H9 (cell line): ENCODE measurements at regions not wholly inside any gene's neighbourhood (a gene's known extent, or its start where the extent isn't known, plus 50 kb on each side); places are given as distances from the start of the nearest gene placed in this dataset.

ENCODE experiments used
- DNase-seq: peaks from one replicate; pipeline ENCODE4 v3.0.0-alpha.2; 2017
- H2AFZ ChIP-seq: one replicate; pipeline ENCODE4 v1.6.1; 2013; ENCODE audit warnings: mild to moderate bottlenecking, low read length, control low read depth, moderate library complexity
- H2AK5ac ChIP-seq: 2 replicates; pipeline ENCODE4 v1.6.1; 2013; ENCODE audit warnings: low read length, control low read depth, mixed read lengths; ENCODE audit not compliant: insufficient read length
- H2BK120ac ChIP-seq: one replicate; pipeline ENCODE4 v1.6.1; 2013; ENCODE audit warnings: low read depth, mild to moderate bottlenecking, low read length, control low read depth, inconsistent platforms; ENCODE audit not compliant: poor library complexity, severe bottlenecking
- H2BK12ac ChIP-seq: 2 replicates; pipeline ENCODE4 v1.6.1; 2013; ENCODE audit warnings: low read length, control low read depth, mixed read lengths, low read depth; ENCODE audit not compliant: insufficient read length
- H2BK15ac ChIP-seq: 2 replicates; pipeline ENCODE4 v1.6.1; 2013; ENCODE audit warnings: low read depth, low read length, control low read depth
- H2BK20ac ChIP-seq: one replicate; pipeline ENCODE4 v1.6.1; 2013; ENCODE audit warnings: low read depth, mild to moderate bottlenecking, low read length, control low read depth, inconsistent platforms; ENCODE audit not compliant: poor library complexity, severe bottlenecking
- H2BK5ac ChIP-seq: 2 replicates; pipeline ENCODE4 v1.6.1; 2013; ENCODE audit warnings: low read length, control low read depth, mixed read lengths; ENCODE audit not compliant: insufficient read length
- H3K14ac ChIP-seq: 2 replicates; pipeline ENCODE4 v1.6.1; 2013; ENCODE audit warnings: low read length, control low read depth; ENCODE audit not compliant: insufficient read depth
- H3K18ac ChIP-seq: 2 replicates; pipeline ENCODE4 v1.6.1; 2013; ENCODE audit warnings: low read depth, mild to moderate bottlenecking, mixed read lengths, low read length, control low read depth; ENCODE audit not compliant: insufficient read length
- H3K23ac ChIP-seq: 2 replicates; pipeline ENCODE4 v1.6.1; 2013; ENCODE audit warnings: low read length, control low read depth, mixed read lengths, low read depth; ENCODE audit not compliant: insufficient read length
- H3K23me2 ChIP-seq: 2 replicates; pipeline ENCODE4 v1.6.1; 2013; ENCODE audit warnings: low read depth, mild to moderate bottlenecking, mixed read lengths, low read length, control low read depth; ENCODE audit not compliant: insufficient read length, poor library complexity, severe bottlenecking
- H3K27ac ChIP-seq: 2 replicates; pipeline ENCODE4 v1.5.1; 2013; ENCODE audit warnings: low read length, control low read depth, mixed read lengths, low read depth; ENCODE audit not compliant: insufficient read length
- H3K27me3 ChIP-seq: 2 replicates; pipeline ENCODE4 v1.6.1; 2013; ENCODE audit warnings: low read length, control low read depth, inconsistent platforms; ENCODE audit not compliant: insufficient read depth
- H3K4ac ChIP-seq: 2 replicates; pipeline ENCODE4 v1.6.1; 2013; ENCODE audit warnings: low read depth, mild to moderate bottlenecking, control low read depth, inconsistent platforms, low read length, moderate library complexity
- H3K4me1 ChIP-seq: 2 replicates; pipeline ENCODE4 v1.6.1; 2013; ENCODE audit warnings: low read length, control low read depth, inconsistent platforms; ENCODE audit not compliant: insufficient read depth
- H3K4me2 ChIP-seq: 2 replicates; pipeline ENCODE4 v1.6.1; 2013; ENCODE audit warnings: low read length, control low read depth, mixed read lengths; ENCODE audit not compliant: insufficient read length, insufficient read depth
- H3K56ac ChIP-seq: 2 replicates; pipeline ENCODE4 v1.6.1; 2013; ENCODE audit warnings: low read depth, mild to moderate bottlenecking, mixed read lengths, low read length, control low read depth; ENCODE audit not compliant: insufficient read length
- H3K79me1 ChIP-seq: 2 replicates; pipeline ENCODE4 v1.6.1; 2013; ENCODE audit warnings: low read depth, mild to moderate bottlenecking, moderate library complexity, low read length, control low read depth, inconsistent platforms; ENCODE audit not compliant: insufficient read depth, poor library complexity, severe bottlenecking
- H3K79me2 ChIP-seq: 2 replicates; pipeline ENCODE4 v1.6.1; 2013; ENCODE audit warnings: low read length, control low read depth, inconsistent platforms; ENCODE audit not compliant: insufficient read depth
- H3K9ac ChIP-seq: 2 replicates; pipeline ENCODE4 v1.6.1; 2013; ENCODE audit warnings: low read length, control low read depth, mixed read lengths; ENCODE audit not compliant: insufficient read length; ENCODE audit errors: extremely low read depth
- H3K9me3 ChIP-seq: one replicate; pipeline ENCODE4 v1.6.1; 2013; ENCODE audit warnings: low read depth, low read length, inconsistent platforms; ENCODE audit not compliant: control insufficient read depth
- H3T11ph ChIP-seq: one replicate; pipeline ENCODE4 v1.6.1; 2013; ENCODE audit warnings: mild to moderate bottlenecking, low read length, control low read depth, inconsistent platforms
- H4K20me1 ChIP-seq: one replicate; pipeline ENCODE4 v1.6.1; 2013; ENCODE audit not compliant: control insufficient read depth, insufficient read length, insufficient read depth
- H4K5ac ChIP-seq: 2 replicates; pipeline ENCODE4 v1.6.1; 2013; ENCODE audit warnings: low read depth, mild to moderate bottlenecking, mixed read lengths, low read length, control low read depth; ENCODE audit not compliant: insufficient read length
- H4K8ac ChIP-seq: replicated peaks from 2 replicates; pipeline ENCODE4 v1.6.1; 2013; ENCODE audit warnings: low read length, control low read depth, mixed read lengths, low read depth; ENCODE audit not compliant: insufficient read length
- H4K91ac ChIP-seq: 2 replicates; pipeline ENCODE4 v1.6.1; 2013; ENCODE audit warnings: low read depth, mild to moderate bottlenecking, moderate library complexity, mixed read lengths, low read length, control low read depth; ENCODE audit not compliant: insufficient read length
- H3K27ac Mint-ChIP-seq, 3 experiments: 2 replicates in 2 of 3; 3 replicates in 1 of 3; pipeline ENCODE4 v1.8.0; 2020 to 2021; ENCODE audit warnings: mixed read lengths in 3 of 3, mild to moderate bottlenecking in 1 of 3, moderate library complexity in 1 of 3
- H3K27me3 Mint-ChIP-seq: 2 replicates; pipeline ENCODE4 v1.8.0; 2021; ENCODE audit warnings: low read depth, mild to moderate bottlenecking, moderate library complexity, mixed read lengths
- H3K36me3 Mint-ChIP-seq, 3 experiments: 2 replicates in 2 of 3; 3 replicates in 1 of 3; pipeline ENCODE4 v1.8.0; 2020 to 2021; ENCODE audit warnings: low read depth in 3 of 3, mixed read lengths in 3 of 3; ENCODE audit not compliant: insufficient read depth in 1 of 3
- H3K4me1 Mint-ChIP-seq, 2 experiments: 2 replicates each; pipeline ENCODE4 v1.8.0; 2020; ENCODE audit warnings: mixed read lengths in 2 of 2
- H3K4me3 Mint-ChIP-seq, 2 experiments: 2 replicates in 1 of 2; 3 replicates in 1 of 2; pipeline ENCODE4 v1.8.0; 2020 to 2021; ENCODE audit warnings: mild to moderate bottlenecking in 2 of 2, mixed read lengths in 2 of 2, moderate library complexity in 1 of 2
- H3K9me3 Mint-ChIP-seq, 2 experiments: 2 replicates in 1 of 2; 3 replicates in 1 of 2; pipeline ENCODE4 v1.8.0; 2020; ENCODE audit warnings: mild to moderate bottlenecking in 2 of 2, mixed read lengths in 2 of 2, moderate library complexity in 1 of 2
- CTCF ChIP-seq: fragments of 200-600 bp; sonication (generic); conservative IDR thresholded peaks from 3 replicates; pipeline ENCODE4 v1.8.0; 2021; ENCODE audit warnings: antibody characterized with exemption, mild to moderate bottlenecking
- WGBS: extraction: QIAGEN DNeasy Blood & Tissue Kit; methylation state at CpG from one replicate; pipeline ENCODE4 v1.1.7; 2013; ENCODE audit warnings: missing lambda C conversion rate, low lambda C conversion rate, mixed read lengths; ENCODE audit not compliant: insufficient read length; ENCODE audit errors: extremely low coverage; 5-methylcytosine and 5-hydroxymethylcytosine counted together

GRCh38 chr3:59482684-59483083 lies 432.9 kb upstream of the CFAP20DC start:
- Histone ChIP-seq H4K20me1 (no peaks in the 10 kb centered on the region), H3K27me3 (no peaks in the 10 kb centered on the region), H2BK120ac (no peak overlapping the region), H3K9ac (no peak overlapping the region), H4K8ac (no peak overlapping the region), H2BK15ac (no peak overlapping the region), H2BK20ac (no peak overlapping the region), H3K23ac (no peak overlapping the region), H3K23me2 (no peaks in the 10 kb centered on the region), H3K79me2 (no peaks in the 10 kb centered on the region), H2BK12ac (no peak overlapping the region), H2BK5ac (no peak overlapping the region), H3K9me3 (no peaks in the 10 kb centered on the region), H2AK5ac (no peak overlapping the region), H3K4me1 (no peaks in the 10 kb centered on the region), H4K91ac (no peak overlapping the region), H3K4me2 (no peak overlapping the region), H3K27ac (no peak overlapping the region), H3K56ac (no peak overlapping the region), H3T11ph (no peak overlapping the region), H3K14ac (no peak overlapping the region), H3K18ac (no peak overlapping the region), H3K4ac (no peak overlapping the region), H4K5ac (no peak overlapping the region), H3K79me1 (no peaks in the 10 kb centered on the region), H2AFZ (no peak overlapping the region)
- peaks cover 3% of the 10 kb centered on the region; the same call in 1 of the 2 replicates for H3K27me3 Mint-ChIP-seq
- TF ChIP-seq CTCF: no peak
- no peak overlapping the region for H3K4me3 Mint-ChIP-seq
- no peaks in the 10 kb centered on the region for H3K36me3 Mint-ChIP-seq
- no peak for DNase-seq
- WGBS: no CpG with 5 or more reads among the region's 5 CpGs
- H3K4me1 Mint-ChIP-seq: peaks cover 12 to 16% of the 10 kb centered on the region in 2 experiments
- no peak overlapping the region for H3K27ac Mint-ChIP-seq
- H3K9me3 Mint-ChIP-seq: no peaks in the 10 kb centered on the region
